Hepatocyte (in vitro differentiated cells): ENCODE measurements at regions not wholly inside any gene's neighbourhood (a gene's known extent, or its start where the extent isn't known, plus 50 kb on each side); places are given as distances from the start of the nearest gene placed in this dataset.

Experiments
- EZH2phosphoT487 ChIP-seq: fragments of 200-600 bp; sonication (generic); IDR thresholded peaks from one replicate; pipeline ENCODE4 v1.6.1; 2018; ENCODE audit warnings: antibody characterized with exemption, mild to moderate bottlenecking, low read depth, moderate library complexity; ENCODE audit not compliant: unreplicated experiment, severe bottlenecking
- TF ChIP-seq, protein P1 (sequence below): fragments of 200-600 bp; sonication (generic); IDR thresholded peaks from 2 replicates; pipeline ENCODE4 v1.5.1; 2016; ENCODE audit warnings: antibody characterized with exemption, mild to moderate bottlenecking; ENCODE audit not compliant: poor library complexity

- TF ChIP-seq, protein P1, sequence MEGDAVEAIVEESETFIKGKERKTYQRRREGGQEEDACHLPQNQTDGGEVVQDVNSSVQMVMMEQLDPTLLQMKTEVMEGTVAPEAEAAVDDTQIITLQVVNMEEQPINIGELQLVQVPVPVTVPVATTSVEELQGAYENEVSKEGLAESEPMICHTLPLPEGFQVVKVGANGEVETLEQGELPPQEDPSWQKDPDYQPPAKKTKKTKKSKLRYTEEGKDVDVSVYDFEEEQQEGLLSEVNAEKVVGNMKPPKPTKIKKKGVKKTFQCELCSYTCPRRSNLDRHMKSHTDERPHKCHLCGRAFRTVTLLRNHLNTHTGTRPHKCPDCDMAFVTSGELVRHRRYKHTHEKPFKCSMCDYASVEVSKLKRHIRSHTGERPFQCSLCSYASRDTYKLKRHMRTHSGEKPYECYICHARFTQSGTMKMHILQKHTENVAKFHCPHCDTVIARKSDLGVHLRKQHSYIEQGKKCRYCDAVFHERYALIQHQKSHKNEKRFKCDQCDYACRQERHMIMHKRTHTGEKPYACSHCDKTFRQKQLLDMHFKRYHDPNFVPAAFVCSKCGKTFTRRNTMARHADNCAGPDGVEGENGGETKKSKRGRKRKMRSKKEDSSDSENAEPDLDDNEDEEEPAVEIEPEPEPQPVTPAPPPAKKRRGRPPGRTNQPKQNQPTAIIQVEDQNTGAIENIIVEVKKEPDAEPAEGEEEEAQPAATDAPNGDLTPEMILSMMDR, result no peak
- TF ChIP-seq EZH2phosphoT487, result no peak
Observed at GRCh38 chr16:80048250-80048649, 447.7 kb upstream of the MAF start.
